Heart left ventricle (tissue), 16 donors: ENCODE measurements at regions not wholly inside any gene's neighbourhood (a gene's known extent, or its start where the extent isn't known, plus 50 kb on each side); places are given as distances from the start of the nearest gene placed in this dataset.

Experiments
- ATAC-seq, 4 donors: fragments of 200-7000 bp; cut with Tn5 transposase; one replicate each; pipeline ENCODE4 v1.9.1; 2020 to 2022; ENCODE audit warnings: moderate library complexity in 4 of 4, mild to moderate bottlenecking in 3 of 4, moderate number of reproducible peaks in 1 of 4
- DNase-seq, 5 donors: peaks; one replicate each; pipeline ENCODE4 v3.0.0-alpha.2; 2020
- H3K27ac ChIP-seq, 12 donors: fragments of 200-600 bp; sonication (generic) in 4 of 12; one replicate each; pipeline versions ENCODE4 v1.5.0 to v1.8.0; 2016 to 2022; ENCODE audit warnings: mild to moderate bottlenecking in 2 of 12
- H3K27me3 ChIP-seq, 9 donors: fragments of 200-600 bp; sonication (generic) in 2 of 9; one replicate each; pipeline versions ENCODE4 v1.5.1 to v1.8.0; 2016 to 2022; ENCODE audit warnings: mild to moderate bottlenecking in 3 of 9
- H3K36me3 ChIP-seq, 9 donors: fragments of 200-600 bp; sonication (generic) in 2 of 9; one replicate each; pipeline versions ENCODE4 v1.5.0 to v1.8.0; 2018 to 2022; ENCODE audit warnings: mild to moderate bottlenecking in 2 of 9
- H3K4me1 ChIP-seq, 12 donors: fragments of 200-600 bp; sonication (generic) in 4 of 12; one replicate each; pipeline versions ENCODE4 v1.5.0 to v1.8.0; 2016 to 2022; ENCODE audit warnings: mild to moderate bottlenecking in 3 of 12
- H3K4me3 ChIP-seq, 12 donors: fragments of 200-600 bp; sonication (generic) in 4 of 12; one replicate each; pipeline versions ENCODE4 v1.5.0 to v1.8.0; 2017 to 2022; ENCODE audit warnings: mild to moderate bottlenecking in 9 of 12, moderate library complexity in 4 of 12
- H3K9me3 ChIP-seq, 12 donors: fragments of 200-600 bp; sonication (generic) in 4 of 12; one replicate each; pipeline versions ENCODE4 v1.5.0 to v1.8.0; 2016 to 2022; ENCODE audit warnings: mild to moderate bottlenecking in 1 of 12
- POLR2A ChIP-seq, 2 donors: fragments of 450-650 bp; IDR thresholded peaks; one replicate each; pipeline ENCODE4 v1.6.1; 2017; ENCODE audit warnings: antibody characterized with exemption in 2 of 2, mild to moderate bottlenecking in 2 of 2, moderate library complexity in 2 of 2
- WGBS, 4 donors: extraction: QIAGEN DNeasy Blood & Tissue Kit in 2 of 4; methylation state at CpG; one replicate each; pipeline versions ENCODE4 v1.1.5 to v1.1.7; 2013 to 2018; 5-methylcytosine and 5-hydroxymethylcytosine counted together
- intact Hi-C, 10 donors: fragments of 100-400 bp; cut with DNase I; formaldehyde crosslinking; loops; one replicate each; pipeline versions ENCODE4 v1.11.1 to v1.14.2; 2022
- TF ChIP-seq, protein P1 (sequence below), 12 donors: fragments of 200-600 bp; sonication (generic) in 4 of 12; IDR thresholded peaks; one replicate each; pipeline versions ENCODE4 v1.5.0 to v1.8.0; 2018 to 2022; ENCODE audit warnings: antibody characterized with exemption in 12 of 12, mild to moderate bottlenecking in 5 of 12
- donor health status: ischemic (EF 13 %, LVEDD 7.1; RV severe dilation, severe dysfunction).
- donor health status: healthy with polysubstance abuse.
- donor health status: DM: no; HTN: yes; CAD: no.
- donor health status: DM: no; HTN: no; CAD: no.
- donor health status: ischemic (EF 25% LVEDD 6.9; RV normal size, moderate dysfunction).
- donor health status: ischemic (EF 25% LVEDD 5.7; RV mildly dilated, moderate dysfunction).
- donor health status: healthy.
- donor health status: DM: yes; HTN: yes; CAD: no.
- donor health status: ischemic (EF 35%, LVEDD 5.7; RV mildly dilated, moderate dysfunction).
- donor health status: nonischemic (EF 11% LVEDD 7.7; RV severe dilation, severe dysfunction).
- donor health status: DM: yes; HTN: yes; CAD: no.
- donor health status: PGD.
- donor health status: ischemic (EF 29% LVEDD 5.4; RV normal size, mild dysfunction).
- donor health status: nonischemic (EF 23%, LVEDD 6.1; RV moderate dilation, normal function).

DNA sequence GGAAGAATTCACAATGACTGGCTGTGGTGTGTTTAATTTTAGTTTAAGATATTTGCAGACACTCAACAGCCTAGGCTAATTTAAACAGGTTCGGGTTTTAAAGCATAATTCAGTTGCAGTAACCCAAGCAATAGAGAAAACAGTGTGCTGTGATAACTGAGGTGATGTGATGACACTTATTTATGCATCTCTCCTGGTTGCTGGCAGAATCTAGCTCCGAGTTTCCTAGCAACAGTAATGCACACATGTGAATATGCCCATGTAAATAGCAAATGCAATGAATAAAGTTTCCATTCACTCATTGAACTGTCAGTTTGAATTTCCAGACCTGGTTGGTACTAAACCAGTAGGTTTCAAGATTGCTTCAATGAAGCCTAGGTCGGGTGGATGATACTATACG lies 426.5 kb downstream of the TMX3 start:
- H3K4me1 ChIP-seq: no peaks in the 10 kb centered on the region
- H3K4me3 ChIP-seq: no peak overlapping the region
- DNase-seq: no peak
- no peak for TF ChIP-seq POLR2A (IDR thresholded peaks at IDR 0.05)
- TF ChIP-seq, protein P1, sequence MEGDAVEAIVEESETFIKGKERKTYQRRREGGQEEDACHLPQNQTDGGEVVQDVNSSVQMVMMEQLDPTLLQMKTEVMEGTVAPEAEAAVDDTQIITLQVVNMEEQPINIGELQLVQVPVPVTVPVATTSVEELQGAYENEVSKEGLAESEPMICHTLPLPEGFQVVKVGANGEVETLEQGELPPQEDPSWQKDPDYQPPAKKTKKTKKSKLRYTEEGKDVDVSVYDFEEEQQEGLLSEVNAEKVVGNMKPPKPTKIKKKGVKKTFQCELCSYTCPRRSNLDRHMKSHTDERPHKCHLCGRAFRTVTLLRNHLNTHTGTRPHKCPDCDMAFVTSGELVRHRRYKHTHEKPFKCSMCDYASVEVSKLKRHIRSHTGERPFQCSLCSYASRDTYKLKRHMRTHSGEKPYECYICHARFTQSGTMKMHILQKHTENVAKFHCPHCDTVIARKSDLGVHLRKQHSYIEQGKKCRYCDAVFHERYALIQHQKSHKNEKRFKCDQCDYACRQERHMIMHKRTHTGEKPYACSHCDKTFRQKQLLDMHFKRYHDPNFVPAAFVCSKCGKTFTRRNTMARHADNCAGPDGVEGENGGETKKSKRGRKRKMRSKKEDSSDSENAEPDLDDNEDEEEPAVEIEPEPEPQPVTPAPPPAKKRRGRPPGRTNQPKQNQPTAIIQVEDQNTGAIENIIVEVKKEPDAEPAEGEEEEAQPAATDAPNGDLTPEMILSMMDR (IDR thresholded peaks at IDR 0.05): no peak
- H3K27me3 ChIP-seq: no peaks in the 10 kb centered on the region
- H3K27ac ChIP-seq: no peak overlapping the region
- 53 to 67% (median 63%) methylated on average over 4 of the region's 4 CpGs for WGBS, 4 donors
- no peaks in the 10 kb centered on the region for H3K36me3 ChIP-seq
- intact Hi-C loops: loop anchor here in 1 of 10 donors (1.0 kb wide), 1 partner anchor 18 kb away; no protein-coding TSS in a partner anchor
- H3K9me3 ChIP-seq: peaks cover 0 to 9% (median 0%) of the 10 kb centered on the region in 12 donors
- no peak for ATAC-seq

DNA sequence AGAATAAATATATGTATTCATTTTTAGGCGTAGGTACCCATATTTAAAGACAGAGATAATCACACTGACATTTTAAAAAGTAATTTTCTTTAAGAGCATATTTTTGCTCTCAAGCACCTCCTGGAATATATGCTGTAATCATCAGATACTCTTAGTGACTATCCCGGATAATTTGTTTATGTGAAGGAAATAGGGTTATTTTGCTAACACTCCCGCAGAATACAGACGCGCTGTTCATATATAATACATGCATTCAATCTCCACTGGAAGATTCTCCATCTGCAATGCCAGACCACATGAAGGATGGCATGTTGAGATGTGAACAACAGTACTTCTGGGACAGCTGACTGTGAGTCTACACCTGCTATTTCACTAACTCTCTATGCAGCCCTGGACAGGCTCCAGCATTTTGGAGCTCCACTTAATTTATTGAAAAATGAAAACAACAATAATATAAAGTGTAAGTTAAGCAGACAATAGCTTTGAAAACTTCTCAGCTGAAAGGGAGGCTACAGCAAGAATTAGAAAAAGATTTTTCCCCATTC lies 430.6 kb downstream of the TMX3 start:
- 77 to 87% (median 82%) methylated on average over 5 of the region's 5 CpGs for WGBS, 4 donors
- Histone ChIP-seq H3K9me3 (no peaks in the 10 kb centered on the region), H3K4me3 (no peak overlapping the region), H3K27me3 (no peaks in the 10 kb centered on the region), H3K36me3 (no peaks in the 10 kb centered on the region), H3K27ac (no peak overlapping the region), H3K4me1 (no peaks in the 10 kb centered on the region)
- no peak for ATAC-seq
- intact Hi-C loops: no loop called here
- no peak for DNase-seq
- no peak for TF ChIP-seq POLR2A (IDR thresholded peaks at IDR 0.05)
- TF ChIP-seq, protein P1 (IDR thresholded peaks at IDR 0.05): no peak

DNA sequence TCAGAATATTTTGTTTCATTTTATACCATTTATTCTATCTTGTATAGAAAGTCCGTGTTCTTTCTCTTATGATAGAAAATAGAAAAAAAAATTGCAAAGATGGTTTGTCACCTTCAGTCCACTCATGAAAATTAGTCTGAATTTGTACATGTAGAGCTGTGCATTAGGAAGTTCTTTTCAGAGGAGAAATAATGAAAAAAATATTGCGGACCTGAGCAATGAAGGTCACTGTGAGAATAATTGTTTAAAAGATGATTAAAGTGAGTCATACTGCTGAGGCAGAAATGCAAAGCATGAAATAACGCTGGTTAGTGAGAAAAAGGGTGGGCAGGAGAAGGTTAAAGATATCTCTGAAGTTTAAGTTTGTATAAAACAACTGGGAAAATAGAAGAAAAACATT lies 431.1 kb downstream of the TMX3 start:
- 34 to 79% (median 49%) methylated on average over 3 of the region's 3 CpGs for WGBS, 4 donors
- Histone ChIP-seq H3K27ac (no peak overlapping the region), H3K9me3 (no peaks in the 10 kb centered on the region), H3K27me3 (no peaks in the 10 kb centered on the region), H3K36me3 (no peaks in the 10 kb centered on the region), H3K4me3 (no peak overlapping the region), H3K4me1 (no peaks in the 10 kb centered on the region)
- TF ChIP-seq, protein P1 (IDR thresholded peaks at IDR 0.05): no peak
- no peak for TF ChIP-seq POLR2A (IDR thresholded peaks at IDR 0.05)
- ATAC-seq (no peak), DNase-seq (no peak)
- intact Hi-C loops: no loop called here

GRCh38 chr18:68282232-68282631 lies 432.7 kb downstream of the TMX3 start:
- Histone ChIP-seq H3K4me1 (no peaks in the 10 kb centered on the region), H3K27me3 (no peaks in the 10 kb centered on the region), H3K9me3 (no peaks in the 10 kb centered on the region), H3K27ac (no peak overlapping the region), H3K4me3 (no peak overlapping the region), H3K36me3 (no peaks in the 10 kb centered on the region)
- intact Hi-C loops: no loop called here
- TF ChIP-seq, protein P1 (IDR thresholded peaks at IDR 0.05): no peak
- no peak for TF ChIP-seq POLR2A (IDR thresholded peaks at IDR 0.05)
- 72 to 82% (median 73%) methylated on average over 2 of the region's 2 CpGs for WGBS, 4 donors
- DNase-seq: no peak
- no peak for ATAC-seq
